ENCODE measurements at regions not wholly inside any gene's neighbourhood (a gene's known extent, or its start where the extent isn't known, plus 50 kb on each side); places are given as distances from the start of the nearest gene placed in this dataset.

GRCh38 chr4:111228396-111228795 lies 605.5 kb upstream of the PITX2 start:
- intact Hi-C loops (cut with DNase I): no loop called here
- DNase-seq: no peak
- no peak for TF ChIP-seq POLR2A (IDR thresholded peaks at IDR 0.05)
- TF ChIP-seq, protein P1, sequence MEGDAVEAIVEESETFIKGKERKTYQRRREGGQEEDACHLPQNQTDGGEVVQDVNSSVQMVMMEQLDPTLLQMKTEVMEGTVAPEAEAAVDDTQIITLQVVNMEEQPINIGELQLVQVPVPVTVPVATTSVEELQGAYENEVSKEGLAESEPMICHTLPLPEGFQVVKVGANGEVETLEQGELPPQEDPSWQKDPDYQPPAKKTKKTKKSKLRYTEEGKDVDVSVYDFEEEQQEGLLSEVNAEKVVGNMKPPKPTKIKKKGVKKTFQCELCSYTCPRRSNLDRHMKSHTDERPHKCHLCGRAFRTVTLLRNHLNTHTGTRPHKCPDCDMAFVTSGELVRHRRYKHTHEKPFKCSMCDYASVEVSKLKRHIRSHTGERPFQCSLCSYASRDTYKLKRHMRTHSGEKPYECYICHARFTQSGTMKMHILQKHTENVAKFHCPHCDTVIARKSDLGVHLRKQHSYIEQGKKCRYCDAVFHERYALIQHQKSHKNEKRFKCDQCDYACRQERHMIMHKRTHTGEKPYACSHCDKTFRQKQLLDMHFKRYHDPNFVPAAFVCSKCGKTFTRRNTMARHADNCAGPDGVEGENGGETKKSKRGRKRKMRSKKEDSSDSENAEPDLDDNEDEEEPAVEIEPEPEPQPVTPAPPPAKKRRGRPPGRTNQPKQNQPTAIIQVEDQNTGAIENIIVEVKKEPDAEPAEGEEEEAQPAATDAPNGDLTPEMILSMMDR (IDR thresholded peaks at IDR 0.05): no peak
- Histone ChIP-seq H3K9me3 (replicated peaks in 1 of 3) (no peaks in the 10 kb centered on the region), H3K4me1 (replicated peaks in 1 of 2) (no peaks in the 10 kb centered on the region), H3K27ac (no peak overlapping the region), H3K4me3 (no peak overlapping the region), H3K27me3 (no peaks in the 10 kb centered on the region), H3K36me3 (replicated peaks in 1 of 2) (no peaks in the 10 kb centered on the region)
- 75 to 100% (median 86%) methylated on average over 1 of the region's 1 CpG for WGBS, 4 donors

- Histone ChIP-seq H3K4me3 (no peak overlapping the region), H3K4me1 (replicated peaks in 1 of 2) (no peaks in the 10 kb centered on the region), H3K27me3 (no peaks in the 10 kb centered on the region), H3K27ac (no peak overlapping the region), H3K36me3 (replicated peaks in 1 of 2) (no peaks in the 10 kb centered on the region), H3K9me3 (replicated peaks in 1 of 3) (no peaks in the 10 kb centered on the region)
- intact Hi-C loops (cut with DNase I): no loop called here
- WGBS, 4 donors: 23 to 34% (median 30%) methylated on average over 1 of the region's 1 CpG
- no peak for DNase-seq
- TF ChIP-seq, protein P1 (IDR thresholded peaks at IDR 0.05): no peak
- no peak for TF ChIP-seq POLR2A (IDR thresholded peaks at IDR 0.05)
Measured at GRCh38 chr4:111228874-111229273, 606.0 kb upstream of the PITX2 start.

DNA sequence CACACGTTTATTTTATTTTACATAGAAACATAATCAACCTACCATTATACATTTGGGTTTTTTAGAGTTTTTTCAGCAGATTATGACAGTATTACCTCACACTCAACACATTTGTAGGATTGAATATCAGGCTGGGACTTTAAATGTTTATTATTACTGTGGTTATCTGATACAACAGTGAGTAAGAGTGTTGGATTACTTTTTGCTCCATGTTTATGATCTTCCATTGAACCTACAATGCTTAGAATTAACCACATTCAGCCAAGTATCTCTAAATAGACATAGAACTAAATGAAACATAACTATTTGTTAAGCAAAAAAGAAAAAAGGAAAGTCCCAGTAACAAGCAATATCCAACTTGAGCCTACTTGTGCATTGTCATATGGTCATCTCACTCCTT lies 607.4 kb upstream of the PITX2 start:
- Histone ChIP-seq H3K27ac (no peak overlapping the region), H3K4me3 (no peak overlapping the region), H3K4me1 (replicated peaks in 1 of 2) (no peaks in the 10 kb centered on the region), H3K36me3 (replicated peaks in 1 of 2) (no peaks in the 10 kb centered on the region), H3K27me3 (no peaks in the 10 kb centered on the region), H3K9me3 (replicated peaks in 1 of 3) (no peaks in the 10 kb centered on the region)
- DNase-seq: no peak
- WGBS, 4 donors: 24 to 37% (median 36%) methylated on average over 1 of the region's 1 CpG
- intact Hi-C loops (cut with DNase I): no loop called here
- TF ChIP-seq, protein P1 (IDR thresholded peaks at IDR 0.05): no peak
- TF ChIP-seq POLR2A (IDR thresholded peaks at IDR 0.05): no peak

DNA sequence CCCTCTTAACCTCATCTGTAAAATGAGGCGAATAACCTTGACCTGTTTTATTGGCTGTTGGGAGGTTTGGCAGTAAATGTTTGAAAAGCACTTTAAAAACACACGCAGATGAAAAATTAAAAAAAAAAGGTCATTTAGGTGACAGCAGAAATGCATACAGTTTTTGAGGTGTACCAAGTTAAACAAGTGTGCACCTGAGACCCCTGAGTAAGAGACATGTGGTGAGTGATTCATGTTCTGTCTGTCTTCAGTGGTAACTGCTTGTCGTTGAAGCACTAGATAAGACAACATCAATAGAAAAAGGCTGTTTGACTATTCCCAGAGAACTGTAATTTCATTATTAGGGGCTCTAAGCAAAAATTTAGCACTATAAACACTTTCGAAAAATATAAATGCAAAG lies 608.4 kb upstream of the PITX2 start:
- H3K27me3 ChIP-seq: no peaks in the 10 kb centered on the region
- no peaks in the 10 kb centered on the region for H3K9me3 ChIP-seq (replicated peaks in 1 of 3)
- H3K36me3 ChIP-seq (replicated peaks in 1 of 2): no peaks in the 10 kb centered on the region
- TF ChIP-seq, protein P1 (IDR thresholded peaks at IDR 0.05): no peak
- no peak for TF ChIP-seq POLR2A (IDR thresholded peaks at IDR 0.05)
- WGBS, 4 donors: 42 to 58% (median 49%) methylated on average over 4 of the region's 4 CpGs
- H3K27ac ChIP-seq: no peak overlapping the region
- no peak overlapping the region for H3K4me3 ChIP-seq
- intact Hi-C loops (cut with DNase I): no loop called here
- DNase-seq: no peak
- H3K4me1 ChIP-seq (replicated peaks in 1 of 2): no peaks in the 10 kb centered on the region
